ENCODE measurements at regions not wholly inside any gene's neighbourhood (a gene's known extent, or its start where the extent isn't known, plus 50 kb on each side); places are given as distances from the start of the nearest gene placed in this dataset.

DNA sequence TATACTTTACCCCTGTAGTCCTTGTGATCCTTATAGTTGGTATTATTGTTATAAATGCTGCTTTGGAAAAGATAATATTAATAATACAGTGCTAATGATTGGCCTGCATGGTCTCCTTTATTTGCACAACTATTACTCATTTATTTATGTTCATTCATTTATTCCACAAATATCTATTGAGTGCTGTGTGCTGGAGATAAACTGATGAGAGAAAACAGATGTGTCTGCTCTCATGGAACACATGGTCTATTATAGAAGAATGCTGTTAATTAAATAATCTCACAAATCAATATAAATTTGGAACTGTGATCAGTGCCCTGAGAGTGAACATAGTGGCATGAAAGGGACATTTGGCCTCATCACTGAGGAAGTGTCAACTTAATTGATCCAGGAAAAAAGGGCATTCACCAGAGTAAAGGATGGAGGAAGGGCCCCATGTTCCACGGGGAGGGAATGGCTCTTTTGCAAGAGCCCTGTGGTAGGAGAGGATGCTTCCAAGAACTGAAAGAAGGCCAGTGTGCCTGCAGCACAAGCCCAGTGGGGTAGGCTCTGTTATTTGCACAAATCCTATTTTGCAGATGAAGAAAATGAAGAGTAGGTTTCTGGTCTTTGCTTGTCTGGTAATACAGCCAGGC, 91.5 kb upstream of the STK39 start:
- no peaks in the 10 kb centered on the region for H3K27me3 ChIP-seq (ENCODE audit: control insufficient read depth in 1 of 2, insufficient read depth in 2 of 2, low read length in 2 of 2)
- peaks cover 3% of the 10 kb centered on the region for H3K4me1 ChIP-seq (ENCODE audit: control insufficient read depth, insufficient read depth, low read length)
- no peak overlapping the region for H3K27ac ChIP-seq (ENCODE audit: low read length)
- no peak overlapping the region for H3K4me3 ChIP-seq (ENCODE audit: low read length in 2 of 2)
- H3K9ac ChIP-seq (ENCODE audit: low read length in 2 of 2): no peak overlapping the region
- H3K36me3 ChIP-seq (ENCODE audit: control insufficient read depth in 2 of 2, insufficient read depth in 2 of 2, low read length in 2 of 2): no peaks in the 10 kb centered on the region
- no peaks in the 10 kb centered on the region for H3K9me3 ChIP-seq (ENCODE audit: control insufficient read depth in 2 of 2, low read length in 2 of 2)

DNA sequence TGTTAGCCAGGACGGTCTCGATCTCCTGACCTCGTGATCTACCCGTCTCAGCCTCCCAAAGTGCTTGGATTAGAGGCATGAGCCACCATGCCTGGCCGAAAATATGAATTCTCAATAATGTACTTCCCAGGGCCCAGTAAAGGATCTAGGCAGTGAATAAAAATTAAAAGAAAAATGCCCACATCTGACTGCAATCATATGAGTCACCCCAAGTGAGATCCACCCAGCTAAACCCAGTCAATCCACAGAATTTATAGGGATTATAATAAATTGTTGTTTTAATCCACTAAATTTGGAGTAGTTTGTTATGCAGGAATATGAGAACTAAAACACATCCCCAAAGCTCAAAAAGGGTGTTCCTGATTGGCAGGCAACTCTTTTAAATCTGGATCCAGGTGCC, 93.5 kb upstream of the STK39 start:
- peaks cover 3% of the 10 kb centered on the region for H3K4me1 ChIP-seq (ENCODE audit: control insufficient read depth, insufficient read depth, low read length)
- no peaks in the 10 kb centered on the region for H3K9me3 ChIP-seq (ENCODE audit: control insufficient read depth in 2 of 2, low read length in 2 of 2)
- H3K4me3 ChIP-seq (ENCODE audit: low read length in 2 of 2): no peak overlapping the region
- no peaks in the 10 kb centered on the region for H3K36me3 ChIP-seq (ENCODE audit: control insufficient read depth in 2 of 2, insufficient read depth in 2 of 2, low read length in 2 of 2)
- H3K27me3 ChIP-seq (ENCODE audit: control insufficient read depth in 1 of 2, insufficient read depth in 2 of 2, low read length in 2 of 2): no peaks in the 10 kb centered on the region
- no peak overlapping the region for H3K27ac ChIP-seq (ENCODE audit: low read length)
- H3K9ac ChIP-seq (ENCODE audit: low read length in 2 of 2): no peak overlapping the region

DNA sequence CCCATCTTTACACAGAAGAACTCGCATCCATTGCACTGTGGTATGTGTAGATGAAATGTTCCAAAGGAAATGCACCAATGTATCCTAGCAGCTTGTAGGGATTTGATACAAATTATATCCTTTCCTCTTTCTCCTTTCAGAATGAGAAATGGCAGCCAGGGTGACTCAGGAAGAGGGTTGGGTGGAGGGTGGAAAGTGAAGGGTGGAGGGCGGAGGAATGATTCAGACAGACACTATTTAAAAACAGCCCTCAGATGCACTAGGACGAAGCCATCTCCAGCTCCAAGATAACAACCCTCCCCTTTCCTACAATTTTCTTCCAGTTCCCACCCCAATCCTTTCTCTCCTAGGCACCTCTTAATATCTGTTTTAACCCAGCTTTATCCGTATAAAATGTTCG, 96.2 kb upstream of the STK39 start:
- no peaks in the 10 kb centered on the region for H3K4me1 ChIP-seq (ENCODE audit: control insufficient read depth, insufficient read depth, low read length)
- no peaks in the 10 kb centered on the region for H3K27me3 ChIP-seq (ENCODE audit: control insufficient read depth in 1 of 2, insufficient read depth in 2 of 2, low read length in 2 of 2)
- no peak overlapping the region for H3K4me3 ChIP-seq (ENCODE audit: low read length in 2 of 2)
- no peak overlapping the region for H3K27ac ChIP-seq (ENCODE audit: low read length)
- no peaks in the 10 kb centered on the region for H3K9me3 ChIP-seq (ENCODE audit: control insufficient read depth in 2 of 2, low read length in 2 of 2)
- no peak overlapping the region for H3K9ac ChIP-seq (ENCODE audit: low read length in 2 of 2)
- no peaks in the 10 kb centered on the region for H3K36me3 ChIP-seq (ENCODE audit: control insufficient read depth in 2 of 2, insufficient read depth in 2 of 2, low read length in 2 of 2)

DNA sequence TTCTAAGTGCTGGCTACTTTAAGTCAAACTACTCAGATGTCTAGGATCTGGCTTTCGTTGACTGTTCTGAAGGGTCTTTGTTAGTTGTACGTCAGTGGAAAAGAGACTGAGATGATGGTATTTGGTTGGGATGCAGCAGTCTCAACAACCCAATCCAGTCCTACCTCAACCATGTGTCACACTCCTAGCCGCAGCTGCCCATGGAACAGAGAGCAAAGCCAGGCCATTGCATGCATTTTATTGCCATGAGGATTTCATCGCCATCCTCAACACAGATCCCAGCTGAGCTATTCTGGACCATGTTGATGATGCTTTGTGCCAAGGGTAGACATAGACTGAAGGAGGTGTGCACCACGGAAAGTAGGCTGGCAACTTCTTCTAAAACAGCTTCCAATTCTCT, 97.3 kb upstream of the STK39 start:
- Histone ChIP-seq H3K9ac (ENCODE audit: low read length in 2 of 2) (no peak overlapping the region), H3K36me3 (ENCODE audit: control insufficient read depth in 2 of 2, insufficient read depth in 2 of 2, low read length in 2 of 2) (no peaks in the 10 kb centered on the region), H3K27ac (ENCODE audit: low read length) (no peak overlapping the region), H3K27me3 (ENCODE audit: control insufficient read depth in 1 of 2, insufficient read depth in 2 of 2, low read length in 2 of 2) (no peaks in the 10 kb centered on the region), H3K9me3 (ENCODE audit: control insufficient read depth in 2 of 2, low read length in 2 of 2) (no peaks in the 10 kb centered on the region), H3K4me1 (ENCODE audit: control insufficient read depth, insufficient read depth, low read length) (no peaks in the 10 kb centered on the region), H3K4me3 (ENCODE audit: low read length in 2 of 2) (no peak overlapping the region)

DNA sequence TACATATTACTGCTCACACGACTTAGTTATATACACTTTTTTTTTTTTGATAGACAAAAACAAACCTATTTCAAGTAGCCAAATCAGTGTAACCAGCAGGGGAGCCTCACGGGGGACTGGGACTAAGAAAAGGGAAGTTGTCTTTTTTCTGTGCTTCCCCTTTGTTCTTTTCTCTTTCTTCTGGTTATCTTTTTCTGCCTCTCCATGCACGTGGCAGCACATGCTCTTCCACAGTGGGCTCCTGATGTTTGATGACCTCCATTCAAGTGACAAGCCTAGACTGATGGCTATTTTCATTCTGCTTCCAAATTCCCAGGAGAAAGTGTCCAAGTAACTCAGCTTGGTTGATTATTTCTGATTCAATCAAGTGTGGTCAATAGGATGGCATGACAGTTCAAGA, 98.2 kb upstream of the STK39 start:
- H3K4me3 ChIP-seq (ENCODE audit: low read length in 2 of 2): no peak overlapping the region
- no peak overlapping the region for H3K9ac ChIP-seq (ENCODE audit: low read length in 2 of 2)
- H3K36me3 ChIP-seq (ENCODE audit: control insufficient read depth in 2 of 2, insufficient read depth in 2 of 2, low read length in 2 of 2): no peaks in the 10 kb centered on the region
- no peaks in the 10 kb centered on the region for H3K27me3 ChIP-seq (ENCODE audit: control insufficient read depth in 1 of 2, insufficient read depth in 2 of 2, low read length in 2 of 2)
- no peak overlapping the region for H3K27ac ChIP-seq (ENCODE audit: low read length)
- H3K9me3 ChIP-seq (ENCODE audit: control insufficient read depth in 2 of 2, low read length in 2 of 2): no peaks in the 10 kb centered on the region
- no peaks in the 10 kb centered on the region for H3K4me1 ChIP-seq (ENCODE audit: control insufficient read depth, insufficient read depth, low read length)

DNA sequence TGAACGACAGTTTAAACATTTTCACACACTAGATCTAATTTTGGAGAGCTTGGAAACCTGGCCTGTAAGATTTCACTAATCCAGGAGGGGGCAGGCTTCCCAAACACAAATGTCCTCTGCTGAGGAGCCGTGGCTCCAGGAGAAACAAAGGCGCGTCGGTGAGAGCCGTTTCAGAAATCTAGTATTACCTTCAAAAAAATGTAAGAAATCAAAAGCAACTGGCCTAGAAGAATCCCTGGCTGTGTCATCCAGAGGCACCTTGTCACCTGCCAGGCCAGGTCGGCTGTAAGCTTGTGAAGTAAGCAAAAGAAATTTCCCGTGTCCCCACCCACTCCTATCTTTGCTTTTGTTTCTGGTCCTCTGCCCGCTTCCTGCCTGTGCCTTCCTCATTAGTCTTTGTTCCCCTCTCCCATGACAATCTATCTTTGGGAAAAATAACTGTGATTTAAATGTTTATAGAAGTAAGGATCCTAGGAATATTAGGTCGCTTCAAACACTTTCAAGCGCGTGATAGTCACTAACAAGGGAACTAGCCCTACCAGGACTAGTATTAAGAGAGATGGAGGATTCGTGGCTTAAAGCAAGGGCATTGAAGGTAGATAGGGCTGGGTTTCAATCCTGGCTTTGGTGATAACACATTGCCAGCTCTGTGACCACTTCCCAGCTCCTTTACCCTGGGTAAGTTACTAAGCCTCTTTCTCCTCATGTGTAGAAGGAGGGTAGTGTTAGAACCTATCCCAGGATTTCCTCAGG, 99.5 kb upstream of the STK39 start:
- Histone ChIP-seq H3K4me3 (ENCODE audit: low read length in 2 of 2) (peak overlapping the region; percentile 82), H3K27me3 (ENCODE audit: control insufficient read depth in 1 of 2, insufficient read depth in 2 of 2, low read length in 2 of 2) (no peaks in the 10 kb centered on the region), H3K4me1 (ENCODE audit: control insufficient read depth, insufficient read depth, low read length) (no peaks in the 10 kb centered on the region), H3K9me3 (ENCODE audit: control insufficient read depth in 2 of 2, low read length in 2 of 2) (no peaks in the 10 kb centered on the region), H3K9ac (ENCODE audit: low read length in 2 of 2) (peak overlapping the region; percentile 67 to 89), H3K27ac (ENCODE audit: low read length) (peak overlapping the region; percentile 56), H3K36me3 (ENCODE audit: control insufficient read depth in 2 of 2, insufficient read depth in 2 of 2, low read length in 2 of 2) (no peaks in the 10 kb centered on the region)

DNA sequence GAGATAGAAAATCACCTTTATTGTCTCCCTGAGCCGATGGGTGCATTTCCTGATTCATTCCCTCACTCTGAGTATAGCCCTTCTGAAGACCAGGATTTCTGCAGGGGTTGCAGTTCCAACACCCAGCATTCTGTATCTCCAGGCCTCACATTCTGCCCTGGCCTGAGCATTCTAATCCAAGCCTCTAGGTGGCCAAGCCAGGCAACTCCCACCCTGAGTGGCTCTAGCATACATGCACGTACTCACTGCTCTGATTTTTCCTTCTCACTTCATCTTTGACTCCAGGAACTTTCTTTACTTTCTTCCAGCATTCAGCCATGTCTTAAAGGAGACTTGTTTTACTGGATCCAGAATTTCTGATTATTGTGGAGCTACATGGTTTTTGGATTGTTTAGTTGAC, 100.7 kb upstream of the STK39 start:
- no peaks in the 10 kb centered on the region for H3K4me1 ChIP-seq (ENCODE audit: control insufficient read depth, insufficient read depth, low read length)
- no peaks in the 10 kb centered on the region for H3K27me3 ChIP-seq (ENCODE audit: control insufficient read depth in 1 of 2, insufficient read depth in 2 of 2, low read length in 2 of 2)
- H3K36me3 ChIP-seq (ENCODE audit: control insufficient read depth in 2 of 2, insufficient read depth in 2 of 2, low read length in 2 of 2): no peaks in the 10 kb centered on the region
- no peak overlapping the region for H3K9ac ChIP-seq (ENCODE audit: low read length in 2 of 2)
- no peak overlapping the region for H3K4me3 ChIP-seq (ENCODE audit: low read length in 2 of 2)
- no peak overlapping the region for H3K27ac ChIP-seq (ENCODE audit: low read length)
- H3K9me3 ChIP-seq (ENCODE audit: control insufficient read depth in 2 of 2, low read length in 2 of 2): no peaks in the 10 kb centered on the region

DNA sequence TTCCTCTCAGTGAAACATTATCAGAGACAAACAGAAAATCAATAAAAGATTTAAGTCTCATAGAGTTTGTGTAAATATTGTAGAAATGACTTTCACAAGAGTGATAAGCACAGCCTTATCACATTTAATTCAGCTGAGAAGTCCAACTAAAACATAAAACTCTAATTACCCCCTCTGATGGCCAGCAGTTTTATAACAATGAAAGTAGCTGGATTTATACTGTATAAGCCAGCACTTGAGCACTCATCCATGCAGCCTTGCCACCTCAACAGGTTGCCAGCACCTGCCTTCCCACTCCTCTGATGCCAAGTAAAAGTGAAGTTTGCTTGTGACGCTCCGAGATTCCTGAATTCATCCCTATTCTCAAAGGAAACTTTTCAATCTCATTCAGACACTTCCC, 103.0 kb upstream of the STK39 start:
- Histone ChIP-seq H3K36me3 (ENCODE audit: control insufficient read depth in 2 of 2, insufficient read depth in 2 of 2, low read length in 2 of 2) (no peaks in the 10 kb centered on the region), H3K9ac (ENCODE audit: low read length in 2 of 2) (no peak overlapping the region), H3K27ac (ENCODE audit: low read length) (no peak overlapping the region), H3K4me1 (ENCODE audit: control insufficient read depth, insufficient read depth, low read length) (no peaks in the 10 kb centered on the region), H3K27me3 (ENCODE audit: control insufficient read depth in 1 of 2, insufficient read depth in 2 of 2, low read length in 2 of 2) (no peaks in the 10 kb centered on the region), H3K9me3 (ENCODE audit: control insufficient read depth in 2 of 2, low read length in 2 of 2) (no peaks in the 10 kb centered on the region), H3K4me3 (ENCODE audit: low read length in 2 of 2) (no peak overlapping the region)

DNA sequence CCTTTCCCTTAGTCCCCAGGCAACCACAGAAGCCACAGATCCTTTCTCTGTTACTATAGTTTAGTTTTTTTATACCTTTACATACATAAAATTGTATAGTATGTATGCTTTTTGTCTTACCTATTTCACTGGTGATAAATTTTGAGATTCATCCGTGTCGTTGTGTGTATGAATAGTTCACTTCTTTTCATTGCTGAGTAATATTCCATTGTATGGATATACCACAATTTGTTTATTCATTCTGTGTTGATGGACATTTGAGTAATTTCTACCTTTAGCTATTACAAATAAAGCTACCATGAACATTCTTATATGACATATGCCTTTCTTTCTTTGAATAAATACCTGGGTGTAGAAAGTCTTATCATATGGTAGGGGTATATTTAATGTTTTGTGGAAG, 102.8 kb upstream of the CERS6 start:
- Histone ChIP-seq H3K27me3 (ENCODE audit: control insufficient read depth in 1 of 2, insufficient read depth in 2 of 2, low read length in 2 of 2) (no peaks in the 10 kb centered on the region), H3K9ac (ENCODE audit: low read length in 2 of 2) (no peak overlapping the region), H3K9me3 (ENCODE audit: control insufficient read depth in 2 of 2, low read length in 2 of 2) (no peaks in the 10 kb centered on the region), H3K4me1 (ENCODE audit: control insufficient read depth, insufficient read depth, low read length) (no peaks in the 10 kb centered on the region), H3K27ac (ENCODE audit: low read length) (no peak overlapping the region), H3K36me3 (ENCODE audit: control insufficient read depth in 2 of 2, insufficient read depth in 2 of 2, low read length in 2 of 2) (no peaks in the 10 kb centered on the region), H3K4me3 (ENCODE audit: low read length in 2 of 2) (no peak overlapping the region)

DNA sequence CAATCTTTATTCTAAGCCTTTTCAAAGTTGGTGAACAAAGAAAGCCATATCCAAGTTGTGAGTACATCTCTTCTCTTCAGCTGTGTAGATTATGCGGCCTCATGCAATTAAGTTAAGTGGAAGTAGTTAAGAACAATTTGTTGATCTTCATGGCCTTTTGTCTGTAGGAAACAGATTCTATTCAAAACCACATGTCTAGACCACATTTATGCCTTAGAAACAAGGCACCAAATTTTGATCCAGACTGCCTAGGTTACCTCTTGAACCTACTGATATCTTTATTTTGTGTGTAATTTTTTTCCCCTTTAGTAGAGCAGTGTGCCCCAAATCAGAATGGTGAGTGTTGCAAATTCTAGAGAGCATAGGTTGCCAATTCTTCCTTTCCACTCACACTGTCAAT, 101.6 kb upstream of the CERS6 start:
- H3K4me3 ChIP-seq (ENCODE audit: low read length in 2 of 2): no peak overlapping the region
- H3K9ac ChIP-seq (ENCODE audit: low read length in 2 of 2): no peak overlapping the region
- H3K27ac ChIP-seq (ENCODE audit: low read length): no peak overlapping the region

DNA sequence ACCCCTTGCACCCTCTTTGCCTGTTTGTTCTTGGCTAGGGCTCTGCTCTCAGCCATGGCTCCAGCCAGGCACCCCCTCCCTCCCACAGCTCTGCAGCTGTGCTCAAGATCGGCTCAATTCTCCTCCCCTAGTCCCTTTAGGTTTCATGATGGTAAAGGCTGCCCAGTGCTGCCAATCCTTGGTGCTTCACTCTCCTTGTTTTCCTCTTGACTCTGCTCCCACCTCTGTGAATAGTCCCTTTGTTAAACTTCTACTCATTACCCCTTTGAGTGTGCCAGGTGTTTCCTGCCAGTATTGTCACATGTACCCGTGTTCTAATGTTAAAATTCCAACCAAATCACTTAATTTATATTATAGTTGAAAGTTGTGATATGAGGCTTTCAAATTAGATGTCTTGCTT, 101.0 kb upstream of the CERS6 start:
- Histone ChIP-seq H3K27ac (ENCODE audit: low read length) (no peak overlapping the region), H3K36me3 (ENCODE audit: control insufficient read depth in 2 of 2, insufficient read depth in 2 of 2, low read length in 2 of 2) (no peaks in the 10 kb centered on the region), H3K9me3 (ENCODE audit: control insufficient read depth in 2 of 2, low read length in 2 of 2) (no peaks in the 10 kb centered on the region), H3K27me3 (ENCODE audit: control insufficient read depth in 1 of 2, insufficient read depth in 2 of 2, low read length in 2 of 2) (no peaks in the 10 kb centered on the region), H3K4me3 (ENCODE audit: low read length in 2 of 2) (no peak overlapping the region), H3K4me1 (ENCODE audit: control insufficient read depth, insufficient read depth, low read length) (no peaks in the 10 kb centered on the region), H3K9ac (ENCODE audit: low read length in 2 of 2) (no peak overlapping the region)

More for the DNA sequence above, 101.6 kb upstream of the CERS6 start:
- Histone ChIP-seq H3K4me1 (ENCODE audit: control insufficient read depth, insufficient read depth, low read length) (no peaks in the 10 kb centered on the region), H3K9me3 (ENCODE audit: control insufficient read depth in 2 of 2, low read length in 2 of 2) (no peaks in the 10 kb centered on the region), H3K36me3 (ENCODE audit: control insufficient read depth in 2 of 2, insufficient read depth in 2 of 2, low read length in 2 of 2) (no peaks in the 10 kb centered on the region), H3K27me3 (ENCODE audit: control insufficient read depth in 1 of 2, insufficient read depth in 2 of 2, low read length in 2 of 2) (no peaks in the 10 kb centered on the region)

Data from stomach smooth muscle (tissue), 2 donors.